Vagina (tissue), 2 donors: ENCODE measurements at regions not wholly inside any gene's neighbourhood (a gene's known extent, or its start where the extent isn't known, plus 50 kb on each side); places are given as distances from the start of the nearest gene placed in this dataset.

Source experiments
- CTCF ChIP-seq, 3 experiments: fragments of 450-650 bp in 2 of 3; fragments of 200-600 bp in 1 of 3; sonication (generic) in 1 of 3; IDR thresholded peaks; one replicate each; pipeline ENCODE4 v1.5.1; 2017 to 2019; ENCODE audit warnings: antibody characterized with exemption in 3 of 3, mild to moderate bottlenecking in 2 of 3, moderate library complexity in 2 of 3
- POLR2AphosphoS5 ChIP-seq, 2 donors: sonication (generic); formaldehyde crosslinking; IDR thresholded peaks; one replicate each; pipeline ENCODE4 v1.9.0; 2017; ENCODE audit warnings: antibody characterized with exemption in 2 of 2, mild to moderate bottlenecking in 2 of 2, low read depth in 1 of 2; ENCODE audit not compliant: insufficient read depth in 1 of 2

- TF ChIP-seq CTCF (IDR thresholded peaks at IDR 0.05) (no peak), POLR2AphosphoS5 (IDR thresholded peaks at IDR 0.05; ENCODE audit: insufficient read depth in 1 of 2, low read depth in 1 of 2) (no peak)
Measured at GRCh38 chrX:115493015-115493414, 68.0 kb upstream of the PLS3 start.
